ENCODE measurements at regions not wholly inside any gene's neighbourhood (a gene's known extent, or its start where the extent isn't known, plus 50 kb on each side); places are given as distances from the start of the nearest gene placed in this dataset.

DNA sequence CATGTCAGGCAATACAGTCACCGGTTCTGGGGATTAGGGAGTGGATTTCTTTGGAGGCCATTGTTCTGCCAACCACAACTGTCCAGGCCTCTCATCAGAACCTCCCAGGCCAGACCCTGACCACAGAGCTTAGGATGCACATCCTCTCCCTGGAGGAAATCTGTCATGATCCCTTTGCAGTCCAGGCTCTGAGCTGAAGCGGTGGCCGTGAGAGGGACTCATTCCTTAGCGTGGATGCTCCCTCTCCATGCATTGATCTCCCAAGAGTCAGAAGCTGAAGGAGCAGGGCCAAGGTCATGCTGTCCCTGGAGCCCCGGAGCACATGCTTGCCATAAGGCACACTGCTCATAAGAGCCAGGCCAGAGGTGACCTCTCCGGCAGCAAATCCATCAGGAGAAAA, 181.4 kb downstream of the COPRS start:
- WGBS, result 90% methylated on average over 6 of the region's 6 CpGs
- H3K4me3 ChIP-seq (ENCODE audit: low read depth in 1 of 3, low read length in 3 of 3), result no peak overlapping the region
- no peaks in the 10 kb centered on the region for H3K36me3 ChIP-seq (ENCODE audit: control insufficient read depth in 4 of 4, insufficient read depth in 3 of 4, low read depth in 1 of 4, low read length in 3 of 4)
- no peaks in the 10 kb centered on the region for H3K27me3 ChIP-seq (ENCODE audit: control insufficient read depth in 4 of 4, insufficient read depth in 4 of 4, low read length in 3 of 4)
- TF ChIP-seq, protein P1, sequence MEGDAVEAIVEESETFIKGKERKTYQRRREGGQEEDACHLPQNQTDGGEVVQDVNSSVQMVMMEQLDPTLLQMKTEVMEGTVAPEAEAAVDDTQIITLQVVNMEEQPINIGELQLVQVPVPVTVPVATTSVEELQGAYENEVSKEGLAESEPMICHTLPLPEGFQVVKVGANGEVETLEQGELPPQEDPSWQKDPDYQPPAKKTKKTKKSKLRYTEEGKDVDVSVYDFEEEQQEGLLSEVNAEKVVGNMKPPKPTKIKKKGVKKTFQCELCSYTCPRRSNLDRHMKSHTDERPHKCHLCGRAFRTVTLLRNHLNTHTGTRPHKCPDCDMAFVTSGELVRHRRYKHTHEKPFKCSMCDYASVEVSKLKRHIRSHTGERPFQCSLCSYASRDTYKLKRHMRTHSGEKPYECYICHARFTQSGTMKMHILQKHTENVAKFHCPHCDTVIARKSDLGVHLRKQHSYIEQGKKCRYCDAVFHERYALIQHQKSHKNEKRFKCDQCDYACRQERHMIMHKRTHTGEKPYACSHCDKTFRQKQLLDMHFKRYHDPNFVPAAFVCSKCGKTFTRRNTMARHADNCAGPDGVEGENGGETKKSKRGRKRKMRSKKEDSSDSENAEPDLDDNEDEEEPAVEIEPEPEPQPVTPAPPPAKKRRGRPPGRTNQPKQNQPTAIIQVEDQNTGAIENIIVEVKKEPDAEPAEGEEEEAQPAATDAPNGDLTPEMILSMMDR (IDR thresholded peaks at IDR 0.05; ENCODE audit: low read depth, low read length, missing input control), result no peak
- TF ChIP-seq EGR1 (IDR thresholded peaks at IDR 0.05; ENCODE audit: low read depth in 2 of 2), result no peak
- TF ChIP-seq, protein P2, sequence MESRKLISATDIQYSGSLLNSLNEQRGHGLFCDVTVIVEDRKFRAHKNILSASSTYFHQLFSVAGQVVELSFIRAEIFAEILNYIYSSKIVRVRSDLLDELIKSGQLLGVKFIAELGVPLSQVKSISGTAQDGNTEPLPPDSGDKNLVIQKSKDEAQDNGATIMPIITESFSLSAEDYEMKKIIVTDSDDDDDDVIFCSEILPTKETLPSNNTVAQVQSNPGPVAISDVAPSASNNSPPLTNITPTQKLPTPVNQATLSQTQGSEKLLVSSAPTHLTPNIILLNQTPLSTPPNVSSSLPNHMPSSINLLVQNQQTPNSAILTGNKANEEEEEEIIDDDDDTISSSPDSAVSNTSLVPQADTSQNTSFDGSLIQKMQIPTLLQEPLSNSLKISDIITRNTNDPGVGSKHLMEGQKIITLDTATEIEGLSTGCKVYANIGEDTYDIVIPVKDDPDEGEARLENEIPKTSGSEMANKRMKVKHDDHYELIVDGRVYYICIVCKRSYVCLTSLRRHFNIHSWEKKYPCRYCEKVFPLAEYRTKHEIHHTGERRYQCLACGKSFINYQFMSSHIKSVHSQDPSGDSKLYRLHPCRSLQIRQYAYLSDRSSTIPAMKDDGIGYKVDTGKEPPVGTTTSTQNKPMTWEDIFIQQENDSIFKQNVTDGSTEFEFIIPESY (IDR thresholded peaks at IDR 0.05), result no peak
- TF ChIP-seq, protein P3, sequence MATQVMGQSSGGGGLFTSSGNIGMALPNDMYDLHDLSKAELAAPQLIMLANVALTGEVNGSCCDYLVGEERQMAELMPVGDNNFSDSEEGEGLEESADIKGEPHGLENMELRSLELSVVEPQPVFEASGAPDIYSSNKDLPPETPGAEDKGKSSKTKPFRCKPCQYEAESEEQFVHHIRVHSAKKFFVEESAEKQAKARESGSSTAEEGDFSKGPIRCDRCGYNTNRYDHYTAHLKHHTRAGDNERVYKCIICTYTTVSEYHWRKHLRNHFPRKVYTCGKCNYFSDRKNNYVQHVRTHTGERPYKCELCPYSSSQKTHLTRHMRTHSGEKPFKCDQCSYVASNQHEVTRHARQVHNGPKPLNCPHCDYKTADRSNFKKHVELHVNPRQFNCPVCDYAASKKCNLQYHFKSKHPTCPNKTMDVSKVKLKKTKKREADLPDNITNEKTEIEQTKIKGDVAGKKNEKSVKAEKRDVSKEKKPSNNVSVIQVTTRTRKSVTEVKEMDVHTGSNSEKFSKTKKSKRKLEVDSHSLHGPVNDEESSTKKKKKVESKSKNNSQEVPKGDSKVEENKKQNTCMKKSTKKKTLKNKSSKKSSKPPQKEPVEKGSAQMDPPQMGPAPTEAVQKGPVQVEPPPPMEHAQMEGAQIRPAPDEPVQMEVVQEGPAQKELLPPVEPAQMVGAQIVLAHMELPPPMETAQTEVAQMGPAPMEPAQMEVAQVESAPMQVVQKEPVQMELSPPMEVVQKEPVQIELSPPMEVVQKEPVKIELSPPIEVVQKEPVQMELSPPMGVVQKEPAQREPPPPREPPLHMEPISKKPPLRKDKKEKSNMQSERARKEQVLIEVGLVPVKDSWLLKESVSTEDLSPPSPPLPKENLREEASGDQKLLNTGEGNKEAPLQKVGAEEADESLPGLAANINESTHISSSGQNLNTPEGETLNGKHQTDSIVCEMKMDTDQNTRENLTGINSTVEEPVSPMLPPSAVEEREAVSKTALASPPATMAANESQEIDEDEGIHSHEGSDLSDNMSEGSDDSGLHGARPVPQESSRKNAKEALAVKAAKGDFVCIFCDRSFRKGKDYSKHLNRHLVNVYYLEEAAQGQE (IDR thresholded peaks at IDR 0.05), result no peak
- no peak for TF ChIP-seq FOXA2 (IDR thresholded peaks at IDR 0.05)
- TF ChIP-seq TAF1 (conservative IDR thresholded peaks at IDR 0.05), result no peak
- TF ChIP-seq SP1 (IDR thresholded peaks at IDR 0.05), result no peak
- TF ChIP-seq RAD21 (IDR thresholded peaks at IDR 0.05), result no peak
- no peak for TF ChIP-seq NR2F2 (IDR thresholded peaks at IDR 0.05)
- TF ChIP-seq, protein P4, sequence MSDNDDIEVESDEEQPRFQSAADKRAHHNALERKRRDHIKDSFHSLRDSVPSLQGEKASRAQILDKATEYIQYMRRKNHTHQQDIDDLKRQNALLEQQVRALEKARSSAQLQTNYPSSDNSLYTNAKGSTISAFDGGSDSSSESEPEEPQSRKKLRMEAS (IDR thresholded peaks at IDR 0.05), result no peak
- TF ChIP-seq, protein P5, sequence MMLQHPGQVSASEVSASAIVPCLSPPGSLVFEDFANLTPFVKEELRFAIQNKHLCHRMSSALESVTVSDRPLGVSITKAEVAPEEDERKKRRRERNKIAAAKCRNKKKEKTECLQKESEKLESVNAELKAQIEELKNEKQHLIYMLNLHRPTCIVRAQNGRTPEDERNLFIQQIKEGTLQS (IDR thresholded peaks at IDR 0.05), result no peak
- TF ChIP-seq FOXA1 (IDR thresholded peaks at IDR 0.05), result no peak
- no peak for TF ChIP-seq GABPA (IDR thresholded peaks at IDR 0.05 in 1 of 2, conservative IDR thresholded peaks at IDR 0.05 in 1 of 2)
- TF ChIP-seq HNF4G (IDR thresholded peaks at IDR 0.05), result no peak
- no peak overlapping the region for H3K9ac ChIP-seq (ENCODE audit: low read depth in 1 of 2, low read length in 2 of 2)
- no peak overlapping the region for H3K27ac ChIP-seq (ENCODE audit: low read depth in 1 of 2, low read length in 2 of 2)
- H3K9me3 ChIP-seq (ENCODE audit: control insufficient read depth in 4 of 4, low read length in 3 of 4), result no peaks in the 10 kb centered on the region
- no peak for DNase-seq (ENCODE audit: low spot score)
- no peaks in the 10 kb centered on the region for H3K4me1 ChIP-seq (ENCODE audit: control insufficient read depth in 4 of 4, insufficient read depth in 4 of 4, low read length in 3 of 4)

DNA sequence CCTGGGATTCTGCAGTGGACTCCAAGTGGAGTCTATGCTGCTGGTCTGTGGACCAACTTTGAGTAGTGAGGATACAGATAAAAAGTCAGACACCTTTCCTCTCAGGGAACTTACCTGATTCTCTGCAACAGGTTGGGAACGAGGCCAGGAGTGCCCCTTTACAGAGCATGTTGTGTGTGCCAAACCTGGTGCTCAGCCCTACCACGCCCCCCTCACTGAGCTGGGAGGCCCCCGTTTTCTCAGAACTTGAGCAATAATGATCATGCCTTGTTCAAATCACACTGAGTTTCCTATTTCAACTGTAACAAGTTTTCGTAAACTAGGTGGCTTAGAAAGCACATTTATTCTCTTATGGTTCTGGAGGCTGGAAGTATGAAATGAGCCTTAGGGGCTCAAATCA, 182.0 kb downstream of the COPRS start:
- no peaks in the 10 kb centered on the region for H3K4me1 ChIP-seq (ENCODE audit: control insufficient read depth in 4 of 4, insufficient read depth in 4 of 4, low read length in 3 of 4)
- no peaks in the 10 kb centered on the region for H3K9me3 ChIP-seq (ENCODE audit: control insufficient read depth in 4 of 4, low read length in 3 of 4)
- WGBS, result 83% methylated on average over 4 of the region's 4 CpGs
- no peak overlapping the region for H3K4me3 ChIP-seq (ENCODE audit: low read depth in 1 of 3, low read length in 3 of 3)
- H3K27me3 ChIP-seq (ENCODE audit: control insufficient read depth in 4 of 4, insufficient read depth in 4 of 4, low read length in 3 of 4), result no peaks in the 10 kb centered on the region
- no peak overlapping the region for H3K27ac ChIP-seq (ENCODE audit: low read depth in 1 of 2, low read length in 2 of 2)
- H3K36me3 ChIP-seq (ENCODE audit: control insufficient read depth in 4 of 4, insufficient read depth in 3 of 4, low read depth in 1 of 4, low read length in 3 of 4), result no peaks in the 10 kb centered on the region
- DNase-seq (ENCODE audit: low spot score), result no peak
- no peak overlapping the region for H3K9ac ChIP-seq (ENCODE audit: low read depth in 1 of 2, low read length in 2 of 2)
- TF ChIP-seq EGR1 (IDR thresholded peaks at IDR 0.05; ENCODE audit: low read depth in 2 of 2) (no peak), NR2F2 (IDR thresholded peaks at IDR 0.05) (no peak), SP1 (IDR thresholded peaks at IDR 0.05) (no peak), HNF4A (conservative IDR thresholded peaks at IDR 0.05) (no peak), GABPA (IDR thresholded peaks at IDR 0.05 in 1 of 2, conservative IDR thresholded peaks at IDR 0.05 in 1 of 2) (no peak), FOXA2 (IDR thresholded peaks at IDR 0.05) (no peak), JUND (IDR thresholded peaks at IDR 0.05) (no peak), RAD21 (IDR thresholded peaks at IDR 0.05) (no peak), HNF4G (IDR thresholded peaks at IDR 0.05) (no peak), TAF1 (conservative IDR thresholded peaks at IDR 0.05) (no peak), RXRA (IDR thresholded peaks at IDR 0.05) (no peak), YY1 (IDR thresholded peaks at IDR 0.05) (no peak)
- TF ChIP-seq, protein P4 (IDR thresholded peaks at IDR 0.05), result no peak
- TF ChIP-seq, protein P1 (IDR thresholded peaks at IDR 0.05; ENCODE audit: low read depth, low read length, missing input control), result no peak
- TF ChIP-seq, protein P2 (IDR thresholded peaks at IDR 0.05), result no peak

Measured in liver (tissue), 8 donors.